H1 (cell line): ENCODE measurements at regions not wholly inside any gene's neighbourhood (a gene's known extent, or its start where the extent isn't known, plus 50 kb on each side); places are given as distances from the start of the nearest gene placed in this dataset.

Source experiments
- CTCF ChIA-PET: fragments of 300-600 bp; sonication (Branson Sonifier 250); formaldehyde crosslinking; loops from one replicate; lab custom pipeline; 2021; ENCODE audit not compliant: partially characterized antibody; lab: Charles Lee
- POLR2A ChIA-PET: fragments of 300-600 bp; sonication (Branson Sonifier 250); formaldehyde crosslinking; loops from one replicate; lab custom pipeline; 2021; ENCODE audit warnings: inconsistent platforms; ENCODE audit not compliant: partially characterized antibody; lab: Charles Lee
- DNase-seq, 2 experiments: peaks; one replicate each; pipeline versions ENCODE4 v3.0.0 to v3.0.0-alpha.2; 2010 to 2022; ENCODE audit warnings: low spot score in 2 of 2, low read depth in 1 of 2, mixed read lengths in 1 of 2
- FAIRE-seq: peaks from 2 replicates; lab custom pipeline; 2011; peaks lifted over from hg19 to GRCh38; lab: Jason Lieb, UNC
- H2AFZ ChIP-seq: 2 replicates; pipeline ENCODE4 v1.8.1; 2012; ENCODE audit warnings: low read length, inconsistent platforms
- H2AK5ac ChIP-seq: 2 replicates; pipeline ENCODE4 v1.6.1; 2013; ENCODE audit warnings: low read depth, low read length
- H2BK120ac ChIP-seq: replicated peaks from 2 replicates; pipeline ENCODE3; 2013; ENCODE audit warnings: low read depth, low read length, inconsistent platforms
- H2BK12ac ChIP-seq: 2 replicates; pipeline ENCODE4 v1.6.1; 2013; ENCODE audit warnings: low read depth, low read length
- H2BK15ac ChIP-seq: 2 replicates; pipeline ENCODE4 v1.6.1; 2013; ENCODE audit warnings: low read length
- H2BK20ac ChIP-seq: 2 replicates; pipeline ENCODE4 v1.6.1; 2013; ENCODE audit warnings: low read length
- H2BK5ac ChIP-seq: 2 replicates; pipeline ENCODE4 v1.6.1; 2013; ENCODE audit warnings: low read depth, low read length
- H3K14ac ChIP-seq: 2 replicates; pipeline ENCODE4 v1.6.1; 2013; ENCODE audit warnings: inconsistent platforms; ENCODE audit not compliant: insufficient read length
- H3K18ac ChIP-seq: 2 replicates; pipeline ENCODE4 v1.6.1; 2013; ENCODE audit warnings: low read length; ENCODE audit errors: extremely low read depth
- H3K23ac ChIP-seq: 2 replicates; pipeline ENCODE4 v1.6.1; 2013; ENCODE audit warnings: inconsistent platforms; ENCODE audit not compliant: insufficient read length
- H3K23me2 ChIP-seq: 2 replicates; pipeline ENCODE4 v1.6.1; 2013; ENCODE audit warnings: low read depth, low read length
- H3K27ac ChIP-seq: 2 replicates; pipeline ENCODE4 v1.6.1; 2011; ENCODE audit warnings: low read depth, low read length, inconsistent platforms
- H3K27me3 ChIP-seq, 4 experiments: replicated peaks in 1 of 4; 1 replicate in 1 of 4; 2 replicates in 3 of 4; pipeline versions ENCODE4 v1.6.1 to v1.8.1; 2011 to 2013; ENCODE audit warnings: low read length in 3 of 4, mild to moderate bottlenecking in 3 of 4, inconsistent platforms in 2 of 4, mixed read lengths in 2 of 4, moderate library complexity in 1 of 4; ENCODE audit not compliant: control insufficient read depth in 3 of 4, insufficient read depth in 3 of 4; ENCODE audit errors: extremely low read depth in 1 of 4
- H3K36me3 ChIP-seq, 4 experiments: 2 replicates each; pipeline versions ENCODE4 v1.6.1 to v1.8.1; 2011 to 2013; ENCODE audit warnings: mild to moderate bottlenecking in 4 of 4, low read length in 3 of 4, moderate library complexity in 2 of 4, control low read depth in 1 of 4, inconsistent platforms in 1 of 4; ENCODE audit not compliant: insufficient read depth in 4 of 4, control insufficient read depth in 2 of 4
- H3K4ac ChIP-seq: replicated peaks from 2 replicates; pipeline ENCODE3; 2013; ENCODE audit warnings: low read length, low read depth, mixed read lengths, inconsistent platforms; ENCODE audit not compliant: insufficient read length
- H3K4me1 ChIP-seq, 4 experiments: replicated peaks in 1 of 4; 1 replicate in 1 of 4; 2 replicates in 3 of 4; pipeline versions ENCODE4 v1.6.1 to v1.8.1; 2011 to 2013; ENCODE audit warnings: low read length in 3 of 4, inconsistent platforms in 2 of 4, mixed read lengths in 1 of 4; ENCODE audit not compliant: insufficient read depth in 4 of 4, control insufficient read depth in 3 of 4
- H3K4me2 ChIP-seq, 2 experiments: 2 replicates each; pipeline versions ENCODE4 v1.6.1 to v1.8.1; 2011 to 2013; ENCODE audit warnings: low read depth in 2 of 2, low read length in 2 of 2, control low read depth in 1 of 2, inconsistent platforms in 1 of 2, mild to moderate bottlenecking in 1 of 2; ENCODE audit not compliant: insufficient read depth in 1 of 2
- H3K4me3 ChIP-seq, 4 experiments: fragments of 200-600, 300-600 bp in 1 of 4; sonication (generic), shearing (Covaris generic), sonication (Bioruptor Twin) in 1 of 4; 2 replicates each; pipeline versions ENCODE4 v1.5.1 to v1.8.1; 2011 to 2016; ENCODE audit warnings: low read length in 4 of 4, low read depth in 3 of 4, control low read depth in 2 of 4, inconsistent platforms in 2 of 4, mild to moderate bottlenecking in 2 of 4, mixed read lengths in 1 of 4, moderate library complexity in 1 of 4; ENCODE audit not compliant: insufficient read depth in 2 of 4; ENCODE audit errors: extremely low read depth in 1 of 4
- H3K56ac ChIP-seq: replicated peaks from 2 replicates; pipeline ENCODE3; 2013; ENCODE audit warnings: low read depth, mild to moderate bottlenecking, mixed read lengths, low read length, inconsistent platforms; ENCODE audit not compliant: insufficient read length
- H3K79me1 ChIP-seq: 2 replicates; pipeline ENCODE4 v1.6.1; 2013; ENCODE audit warnings: low read depth, low read length, control low read depth
- H3K79me2 ChIP-seq, 2 experiments: 2 replicates each; pipeline versions ENCODE4 v1.6.1 to v1.8.1; 2012 to 2013; ENCODE audit warnings: low read length in 2 of 2, mild to moderate bottlenecking in 2 of 2, inconsistent platforms in 1 of 2; ENCODE audit not compliant: insufficient read depth in 2 of 2, control insufficient read depth in 1 of 2
- H3K9ac ChIP-seq, 4 experiments: replicated peaks in 1 of 4; 1 replicate in 1 of 4; 2 replicates in 3 of 4; pipeline versions ENCODE4 v1.6.1 to v1.8.1; 2011 to 2013; ENCODE audit warnings: low read depth in 3 of 4, low read length in 3 of 4, control low read depth in 2 of 4, mild to moderate bottlenecking in 2 of 4, moderate library complexity in 2 of 4, inconsistent platforms in 1 of 4; ENCODE audit errors: extremely low read depth in 1 of 4
- H3K9me3 ChIP-seq, 2 experiments: 2 replicates each; pipeline versions ENCODE4 v1.6.1 to v1.8.1; 2012 to 2013; ENCODE audit warnings: mild to moderate bottlenecking in 2 of 2, moderate library complexity in 2 of 2, control low read depth in 1 of 2, inconsistent platforms in 1 of 2, low read depth in 1 of 2, low read length in 1 of 2, mixed read lengths in 1 of 2; ENCODE audit not compliant: insufficient read depth in 2 of 2
- H4K20me1 ChIP-seq, 2 experiments: replicated peaks in 1 of 2; 2 replicates each; pipeline versions ENCODE3 to v1.8.1; 2011 to 2013; ENCODE audit warnings: inconsistent platforms in 2 of 2, low read length in 2 of 2, mild to moderate bottlenecking in 1 of 2; ENCODE audit not compliant: insufficient read depth in 2 of 2, control insufficient read depth in 1 of 2
- H4K5ac ChIP-seq: 2 replicates; pipeline ENCODE4 v1.6.1; 2013; ENCODE audit warnings: low read length, low read depth, mixed read lengths, inconsistent platforms; ENCODE audit not compliant: insufficient read length
- H4K8ac ChIP-seq: 2 replicates; pipeline ENCODE4 v1.8.0; 2013; ENCODE audit warnings: mild to moderate bottlenecking, moderate library complexity, low read length, inconsistent platforms; ENCODE audit not compliant: insufficient read depth; ENCODE audit errors: extremely low read depth
- H4K91ac ChIP-seq: replicated peaks from 2 replicates; pipeline ENCODE3; 2013; ENCODE audit warnings: low read length, mixed read lengths, inconsistent platforms; ENCODE audit not compliant: insufficient read length
- BCL11A ChIP-seq, 2 experiments: IDR thresholded peaks; one replicate each; pipeline ENCODE4 v1.6.1; 2011; ENCODE audit warnings: low read depth in 2 of 2, low read length in 2 of 2, mild to moderate bottlenecking in 2 of 2
- CBX5 ChIP-seq: fragments of 300-800, 300-1000 bp; sonication (generic); IDR thresholded peaks from 2 replicates; pipeline ENCODE4 v1.7.1; 2016; ENCODE audit warnings: antibody characterized with exemption, low read length, low read depth
- CBX8 ChIP-seq: fragments of 300-800, 300-1000 bp; sonication (generic); IDR thresholded peaks from 2 replicates; pipeline ENCODE4 v1.7.1; 2016; ENCODE audit warnings: low read depth, low read length, borderline replicate concordance
- CTBP2 ChIP-seq: IDR thresholded peaks from 2 replicates; pipeline ENCODE4 v1.7.0; 2011; ENCODE audit warnings: borderline replicate concordance, mild to moderate bottlenecking, moderate library complexity, mixed read lengths, low read length; ENCODE audit not compliant: insufficient read depth, insufficient read length
- FOSL1 ChIP-seq: IDR thresholded peaks from 2 replicates; pipeline ENCODE4 v1.6.1; 2011; ENCODE audit warnings: mild to moderate bottlenecking, low read depth, low read length, moderate library complexity; ENCODE audit not compliant: insufficient read depth
- GTF2F1 ChIP-seq: IDR thresholded peaks from 2 replicates; pipeline ENCODE4 v1.6.1; 2012; ENCODE audit warnings: low read depth, low read length, improper control_type of control experiment, borderline replicate concordance
- KDM1A ChIP-seq: fragments of 200-600, 300-600 bp; sonication (generic); IDR thresholded peaks from 2 replicates; pipeline ENCODE4 v1.7.1; 2016; ENCODE audit warnings: mild to moderate bottlenecking, low read length, borderline replicate concordance
- PHF8 ChIP-seq: fragments of 200-600 bp; sonication (generic); conservative IDR thresholded peaks from 2 replicates; pipeline ENCODE4 v1.7.1; 2012; ENCODE audit warnings: low read depth, mild to moderate bottlenecking, inconsistent platforms, low read length, moderate library complexity
- RAD21 ChIP-seq, 2 experiments: IDR thresholded peaks in 1 of 2; conservative IDR thresholded peaks in 1 of 2; 2 replicates each; pipeline ENCODE4 v1.6.1; 2011; ENCODE audit warnings: low read depth in 2 of 2, low read length in 2 of 2, improper control_type of control experiment in 1 of 2, inconsistent platforms in 1 of 2, mild to moderate bottlenecking in 1 of 2, moderate library complexity in 1 of 2
- SIRT6 ChIP-seq: IDR thresholded peaks from one replicate; pipeline ENCODE4 v1.7.1; 2012; ENCODE audit warnings: low read length, inconsistent platforms
- USF2 ChIP-seq: IDR thresholded peaks from 2 replicates; pipeline ENCODE4 v1.6.1; 2011; ENCODE audit warnings: low read length, improper control_type of control experiment
- YY1 ChIP-seq: IDR thresholded peaks from 2 replicates; pipeline ENCODE4 v1.6.1; 2011; ENCODE audit warnings: low read depth, mild to moderate bottlenecking, low read length
- WGBS, 2 experiments: shearing (Covaris generic) in 1 of 2; methylation state at CpG; one replicate each; pipeline versions ENCODE4 v1.1.6 to v1.1.7; 2013 to 2015; ENCODE audit warnings: low lambda C conversion rate in 2 of 2, mixed read lengths in 2 of 2, inconsistent platforms in 1 of 2, low coverage in 1 of 2, missing lambda C conversion rate in 1 of 2; ENCODE audit not compliant: insufficient replicate concordance in 2 of 2, insufficient coverage in 1 of 2, insufficient read length in 1 of 2; ENCODE audit errors: extremely low coverage in 1 of 2, missing lambda C conversion rate in 1 of 2; 5-methylcytosine and 5-hydroxymethylcytosine counted together

DNA sequence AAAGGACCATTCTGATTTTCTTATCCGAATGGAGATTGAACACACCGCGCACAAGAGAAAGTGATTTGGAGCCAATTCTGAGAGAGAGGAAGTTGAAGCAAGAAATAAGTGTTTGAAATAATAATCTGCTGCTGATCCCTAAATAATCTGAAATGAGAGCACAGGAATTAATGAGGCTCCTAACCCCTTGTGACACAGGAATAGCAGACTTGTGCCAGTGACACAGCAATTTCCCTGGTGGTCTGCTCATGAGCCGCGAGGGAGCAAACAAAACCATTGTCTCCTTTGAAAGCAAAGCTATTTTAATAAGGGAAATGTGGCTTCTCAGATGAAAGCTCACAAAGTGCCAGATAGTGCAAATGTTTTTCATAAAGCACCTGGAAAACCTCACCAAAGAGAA is 936.1 kb upstream of the WWC1 start:
- Histone ChIP-seq H3K27me3 (no peaks in the 10 kb centered on the region), H4K5ac (no peak overlapping the region), H2AK5ac (no peak overlapping the region), H3K9me3 (no peaks in the 10 kb centered on the region), H3K14ac (no peak overlapping the region), H3K4me2 (no peak overlapping the region), H3K79me2 (no peaks in the 10 kb centered on the region), H4K91ac (no peak overlapping the region), H3K23me2 (peaks cover 5% of the 10 kb centered on the region; the same call in 1 of the 2 replicates), H2BK12ac (peak overlapping the region; percentile 27; the same call in 1 of the 2 replicates), H3K56ac (no peak overlapping the region), H3K9ac (no peak overlapping the region), H2BK5ac (no peak overlapping the region), H3K36me3 (no peaks in the 10 kb centered on the region), H2AFZ (peak overlapping the region; percentile 87; the same call in 1 of the 2 replicates), H2BK120ac (peak overlapping the region; percentile 85), H2BK15ac (no peak overlapping the region), H3K4ac (no peak overlapping the region), H3K4me1 (peaks cover 0 to 12% (median 10%) of the 10 kb centered on the region in 4 experiments; a peak in 4 of 7 replicates), H3K4me3 (no peak overlapping the region), H3K27ac (no peak overlapping the region), H4K20me1 (no peaks in the 10 kb centered on the region), H3K79me1 (no peaks in the 10 kb centered on the region), H4K8ac (no peak overlapping the region), H3K23ac (no peak overlapping the region), H3K18ac (no peak overlapping the region), H2BK20ac (no peak overlapping the region)
- no peak for FAIRE-seq
- DNase-seq, result no peak
- ChIA-PET POLR2A (interaction anchor here (0.6 kb wide), 2 partner anchors 11 to 49 kb away, joined by 3 read pairs; no protein-coding TSS in a partner anchor), CTCF (interaction anchor here (0.6 to 0.8 kb wide), 2 partner anchors 10 to 692 kb away, joined by 3 read pairs; no protein-coding TSS in a partner anchor)
- 82% methylated on average over 5 of the region's 5 CpGs; no CpG with 5 or more reads in 1 of the 2 experiments for whole genome bisulfite sequencing, 2 experiments
- TF ChIP-seq RAD21 (IDR thresholded peaks at IDR 0.05 in 1 of 2, conservative IDR thresholded peaks at IDR 0.05 in 1 of 2; ENCODE audit: low read depth in 2 of 2, low read length in 2 of 2) (no peak), USF2 (no peak), GTF2F1 (no peak), FOSL1 (no peak), CBX8 (no peak), YY1 (no peak), CTBP2 (no peak), CBX5 (no peak), SIRT6 (no peak), BCL11A (IDR thresholded peaks at IDR 0.05; ENCODE audit: low read depth in 2 of 2, low read length in 2 of 2) (no peak), PHF8 (no peak), KDM1A (no peak)
